Panc1 (cell line): ENCODE measurements at regions not wholly inside any gene's neighbourhood (a gene's known extent, or its start where the extent isn't known, plus 50 kb on each side); places are given as distances from the start of the nearest gene placed in this dataset.

ENCODE experiments used
- ATAC-seq: fragments of 200-7000 bp; cut with Tn5 transposase; 2 replicates; pipeline ENCODE4 v1.9.1; 2020; ENCODE audit warnings: mild to moderate bottlenecking, moderate library complexity
- BruUV-seq: library from RNA; stranded (reverse); fragments of 400-500 nt; replicated peaks from 2 replicates; lab custom pipeline; 2021; lab: Mats Ljungman, UMichigan
- CTCF ChIA-PET: fragments of 300-600 bp; sonication (Branson Sonifier 250); formaldehyde crosslinking; loops from one replicate; lab custom pipeline; 2022; ENCODE audit warnings: antibody characterized with exemption; lab: Charles Lee
- POLR2A ChIA-PET: fragments of 300-600 bp; sonication (Branson Sonifier 250); formaldehyde crosslinking; loops from one replicate; lab custom pipeline; 2022; ENCODE audit warnings: antibody characterized with exemption; lab: Charles Lee
- DNase-seq: peaks from one replicate; pipeline ENCODE4 v3.0.0-alpha.2; 2010; ENCODE audit warnings: low read depth, low spot score
- H3K27ac ChIP-seq: 2 replicates; pipeline ENCODE4 v1.5.1; 2011; ENCODE audit warnings: mild to moderate bottlenecking, low read length, inconsistent platforms
- H3K27me3 ChIP-seq: fragments of 200-500 bp; sonication (Bioruptor generic); 2 replicates; pipeline ENCODE4 v1.6.0; 2014; ENCODE audit warnings: low read length, inconsistent platforms; ENCODE audit not compliant: control insufficient read depth, insufficient read depth
- H3K36me3 ChIP-seq: fragments of 200-500 bp; sonication (Bioruptor generic); 2 replicates; pipeline ENCODE4 v1.5.1; 2014; ENCODE audit warnings: inconsistent platforms, mild to moderate bottlenecking, low read length, moderate library complexity; ENCODE audit not compliant: control insufficient read depth, insufficient read depth
- H3K4me1 ChIP-seq: 2 replicates; pipeline ENCODE4 v1.5.1; 2011; ENCODE audit warnings: inconsistent platforms, mild to moderate bottlenecking, low read length, moderate library complexity; ENCODE audit not compliant: control insufficient read depth, insufficient read depth
- H3K4me3 ChIP-seq, 2 experiments: 2 replicates each; pipeline ENCODE4 v1.5.1; 2011 to 2012; ENCODE audit warnings: low read depth in 2 of 2, low read length in 2 of 2, mild to moderate bottlenecking in 2 of 2, inconsistent platforms in 1 of 2, moderate library complexity in 1 of 2
- H3K9me3 ChIP-seq: fragments of 200-500 bp; sonication (Bioruptor generic); 2 replicates; pipeline ENCODE4 v1.5.1; 2014; ENCODE audit warnings: low read depth, mild to moderate bottlenecking, inconsistent platforms, low read length, moderate library complexity; ENCODE audit not compliant: control insufficient read depth, insufficient read depth
- CTCF ChIP-seq: fragments of 450-650 bp; IDR thresholded peaks from 2 replicates; pipeline ENCODE4 v1.5.1; 2017; ENCODE audit warnings: mild to moderate bottlenecking
- POLR2AphosphoS5 ChIP-seq: IDR thresholded peaks from 2 replicates; pipeline ENCODE4 v1.6.1; 2012; ENCODE audit warnings: mild to moderate bottlenecking, low read depth, low read length, moderate library complexity
- REST ChIP-seq, 2 experiments: IDR thresholded peaks; 2 replicates each; pipeline ENCODE4 v1.6.1; 2011 to 2012; ENCODE audit warnings: low read depth in 2 of 2, control low read depth in 1 of 2, low read length in 1 of 2, mild to moderate bottlenecking in 1 of 2, moderate library complexity in 1 of 2; ENCODE audit not compliant: insufficient read depth in 1 of 2
- SIN3A ChIP-seq: IDR thresholded peaks from 2 replicates; pipeline ENCODE4 v1.6.1; 2012; ENCODE audit warnings: low read depth, mild to moderate bottlenecking, low read length, moderate library complexity, borderline replicate concordance; ENCODE audit not compliant: insufficient read depth
- TCF7L2 ChIP-seq: IDR thresholded peaks from 2 replicates; pipeline ENCODE4 v1.6.1; 2011; ENCODE audit warnings: mild to moderate bottlenecking, low read depth, low read length, inconsistent platforms
- in situ Hi-C: cut with HindIII; loops from 2 replicates; pipeline ENCODE4 v1.10.0; 2016; ENCODE audit warnings: low sequenced_read_pairs, low pct_unique_long_range_greater_than_20kb
- intact Hi-C: fragments of 100-400 bp; cut with micrococcal nuclease; formaldehyde crosslinking; loops from one replicate; pipeline ENCODE4 v1.10.0; 2022; ENCODE audit not compliant: unreplicated experiment

DNA sequence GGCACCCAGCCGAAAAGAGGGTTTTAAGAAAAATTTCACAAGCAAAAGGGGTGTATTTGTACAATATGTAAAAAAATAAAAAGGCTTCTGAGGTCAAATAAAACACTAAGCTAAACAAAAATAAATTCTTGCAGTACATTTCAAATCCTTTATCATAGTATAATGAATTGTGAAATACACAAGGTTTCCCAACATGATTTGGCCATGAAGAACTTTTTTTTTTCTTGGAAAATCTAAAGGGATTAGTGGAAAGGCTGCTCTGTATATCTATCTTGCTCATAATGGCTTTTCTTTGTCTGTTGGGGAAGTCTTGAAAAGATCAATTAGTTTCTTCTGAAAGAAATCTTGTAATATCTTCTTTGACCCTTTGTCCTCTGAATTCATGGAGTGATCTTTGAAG, 593.4 kb downstream of the PLPP3 start:
- ChIA-PET CTCF (no interaction called here), POLR2A (no interaction called here)
- in situ Hi-C loops (no loop called here), intact Hi-C loops (no loop called here)
- H3K36me3 ChIP-seq, result no peaks in the 10 kb centered on the region
- no peak for DNase-seq
- H3K27ac ChIP-seq, result no peak overlapping the region
- BruUV-seq, result no TSS peak
- H3K4me3 ChIP-seq, result no peak overlapping the region
- H3K27me3 ChIP-seq, result no peaks in the 10 kb centered on the region
- TF ChIP-seq TCF7L2 (no peak), POLR2AphosphoS5 (no peak), CTCF (no peak), REST (IDR thresholded peaks at IDR 0.05; ENCODE audit: insufficient read depth in 1 of 2, low read depth in 2 of 2, low read length in 1 of 2) (no peak), SIN3A (no peak)
- no peaks in the 10 kb centered on the region for H3K9me3 ChIP-seq
- no peak for ATAC-seq
- H3K4me1 ChIP-seq, result no peaks in the 10 kb centered on the region

DNA sequence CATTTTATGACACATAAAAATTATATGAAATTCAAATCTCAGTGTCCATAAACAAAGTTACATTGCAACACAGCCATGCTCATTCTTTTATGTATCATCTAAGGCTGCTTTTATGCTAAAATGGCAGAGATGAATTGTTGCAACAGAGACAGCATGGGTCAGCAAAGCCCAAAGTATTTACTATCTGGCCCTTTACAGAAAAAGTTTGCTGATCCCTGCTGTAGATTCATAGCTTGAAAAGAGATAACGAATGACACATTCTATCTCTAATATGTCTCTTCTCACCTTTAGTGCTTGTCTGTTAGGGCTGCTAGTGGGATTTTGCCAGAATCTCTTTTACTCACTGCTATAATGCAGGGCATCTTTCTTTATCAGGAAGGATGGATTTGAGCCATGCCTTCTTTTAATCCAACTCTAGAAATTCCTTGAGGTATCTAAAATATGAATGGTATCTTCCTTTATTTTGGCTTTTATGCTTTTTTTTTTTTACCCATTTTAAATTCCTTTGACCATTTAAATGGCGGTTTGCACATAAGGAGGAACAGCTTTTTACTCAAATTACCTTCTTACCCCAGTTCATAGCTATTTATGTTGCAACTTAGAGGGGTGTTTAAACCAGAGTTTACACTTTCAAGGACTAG, 598.2 kb downstream of the PLPP3 start:
- intact Hi-C loops, result no loop called here
- in situ Hi-C loops, result no loop called here
- ChIA-PET CTCF (no interaction called here), POLR2A (no interaction called here)
- H3K27me3 ChIP-seq, result no peaks in the 10 kb centered on the region
- H3K36me3 ChIP-seq, result no peaks in the 10 kb centered on the region
- no peak for ATAC-seq
- no TSS peak for BruUV-seq
- H3K4me3 ChIP-seq, result no peak overlapping the region
- H3K27ac ChIP-seq, result no peak overlapping the region
- no peaks in the 10 kb centered on the region for H3K9me3 ChIP-seq
- no peaks in the 10 kb centered on the region for H3K4me1 ChIP-seq
- no peak for TF ChIP-seq REST (IDR thresholded peaks at IDR 0.05; ENCODE audit: insufficient read depth in 1 of 2, low read depth in 2 of 2, low read length in 1 of 2)
- TF ChIP-seq SIN3A, result no peak
- TF ChIP-seq CTCF, result no peak
- TF ChIP-seq POLR2AphosphoS5, result no peak
- TF ChIP-seq TCF7L2, result no peak
- no peak for DNase-seq
